Suprapubic skin (tissue), 4 donors: ENCODE measurements at regions not wholly inside any gene's neighbourhood (a gene's known extent, or its start where the extent isn't known, plus 50 kb on each side); places are given as distances from the start of the nearest gene placed in this dataset.

Experiments
- CTCF ChIP-seq, 2 donors: fragments of 200-600 bp in 1 of 2; fragments of 450-650 bp in 1 of 2; sonication (generic) in 1 of 2; IDR thresholded peaks; one replicate each; pipeline ENCODE4 v1.5.1; 2016 to 2019; ENCODE audit warnings: antibody characterized with exemption in 2 of 2, mild to moderate bottlenecking in 1 of 2, moderate library complexity in 1 of 2
- EP300 ChIP-seq: sonication (generic); formaldehyde crosslinking; IDR thresholded peaks from one replicate; pipeline ENCODE4 v1.6.1; 2017; ENCODE audit warnings: antibody characterized with exemption
- POLR2A ChIP-seq, 2 donors: fragments of 450-650 bp; IDR thresholded peaks; one replicate each; pipeline ENCODE4 v1.6.1; 2017; ENCODE audit warnings: antibody characterized with exemption in 2 of 2, mild to moderate bottlenecking in 2 of 2, moderate library complexity in 2 of 2
- POLR2AphosphoS5 ChIP-seq, 3 donors: sonication (generic); formaldehyde crosslinking; IDR thresholded peaks; one replicate each; pipeline ENCODE4 v1.6.1; 2017; ENCODE audit warnings: antibody characterized with exemption in 3 of 3

GRCh38 chr10:108425283-108425964, 1260.9 kb upstream of the SORCS1 start:
- TF ChIP-seq CTCF (IDR thresholded peaks at IDR 0.05) (no peak), POLR2A (IDR thresholded peaks at IDR 0.05) (no peak), EP300 (no peak), POLR2AphosphoS5 (IDR thresholded peaks at IDR 0.05) (no peak)
